ENCODE measurements at regions not wholly inside any gene's neighbourhood (a gene's known extent, or its start where the extent isn't known, plus 50 kb on each side); places are given as distances from the start of the nearest gene placed in this dataset.

GRCh38 chr3:153734777-153735551 is 386.2 kb upstream of the ARHGEF26 start:
- DNase-seq (ENCODE audit: low read depth, low spot score) (no peak), FAIRE-seq (no peak), ATAC-seq (no peak)
- Histone ChIP-seq H3K4me2 (ENCODE audit: control insufficient read depth, insufficient read depth) (no peak overlapping the region), H3K27me3 (replicated peaks in 1 of 2; ENCODE audit: control insufficient read depth in 2 of 2, insufficient read depth in 2 of 2, low read length in 1 of 2) (no peaks in the 10 kb centered on the region), H3K9ac (ENCODE audit: control insufficient read depth, insufficient read depth, low read length) (no peak overlapping the region), H4K20me1 (ENCODE audit: control insufficient read depth, insufficient read depth) (no peaks in the 10 kb centered on the region), H2AFZ (ENCODE audit: control insufficient read depth, low read depth, low read length) (no peak overlapping the region), H3K36me3 (ENCODE audit: control insufficient read depth in 2 of 2, insufficient read depth in 2 of 2, low read length in 1 of 2) (no peaks in the 10 kb centered on the region), H3K9me3 (replicated peaks; ENCODE audit: control insufficient read depth, insufficient read depth, low read length) (no peaks in the 10 kb centered on the region), H3K79me2 (ENCODE audit: control insufficient read depth, insufficient read depth, low read length) (no peaks in the 10 kb centered on the region), H3K27ac (ENCODE audit: control insufficient read depth, insufficient read depth) (no peak overlapping the region), H3K4me1 (ENCODE audit: control insufficient read depth, insufficient read depth, low read length) (no peaks in the 10 kb centered on the region), H3K4me3 (no peak overlapping the region)
- TF ChIP-seq RUNX3 (IDR thresholded peaks at IDR 0.05; ENCODE audit: low read length): no peak
- TF ChIP-seq, protein P1, sequence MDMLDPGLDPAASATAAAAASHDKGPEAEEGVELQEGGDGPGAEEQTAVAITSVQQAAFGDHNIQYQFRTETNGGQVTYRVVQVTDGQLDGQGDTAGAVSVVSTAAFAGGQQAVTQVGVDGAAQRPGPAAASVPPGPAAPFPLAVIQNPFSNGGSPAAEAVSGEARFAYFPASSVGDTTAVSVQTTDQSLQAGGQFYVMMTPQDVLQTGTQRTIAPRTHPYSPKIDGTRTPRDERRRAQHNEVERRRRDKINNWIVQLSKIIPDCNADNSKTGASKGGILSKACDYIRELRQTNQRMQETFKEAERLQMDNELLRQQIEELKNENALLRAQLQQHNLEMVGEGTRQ (IDR thresholded peaks at IDR 0.05; ENCODE audit: borderline replicate concordance, low read depth, low read length): no peak
- TF ChIP-seq ZNF24 (IDR thresholded peaks at IDR 0.05): no peak
- no peak for TF ChIP-seq ZNF622 (IDR thresholded peaks at IDR 0.05)
- no peak for TF ChIP-seq RELA (IDR thresholded peaks at IDR 0.05; ENCODE audit: borderline replicate concordance, partially characterized antibody)
- no peak for TF ChIP-seq E2F4 (IDR thresholded peaks at IDR 0.05; ENCODE audit: low read depth, low read length)
- no peak for TF ChIP-seq NBN (IDR thresholded peaks at IDR 0.05)
- no peak for TF ChIP-seq SUPT20H (IDR thresholded peaks at IDR 0.05; ENCODE audit: borderline replicate concordance, control insufficient read depth, low read depth, low read length)
- TF ChIP-seq, protein P2, sequence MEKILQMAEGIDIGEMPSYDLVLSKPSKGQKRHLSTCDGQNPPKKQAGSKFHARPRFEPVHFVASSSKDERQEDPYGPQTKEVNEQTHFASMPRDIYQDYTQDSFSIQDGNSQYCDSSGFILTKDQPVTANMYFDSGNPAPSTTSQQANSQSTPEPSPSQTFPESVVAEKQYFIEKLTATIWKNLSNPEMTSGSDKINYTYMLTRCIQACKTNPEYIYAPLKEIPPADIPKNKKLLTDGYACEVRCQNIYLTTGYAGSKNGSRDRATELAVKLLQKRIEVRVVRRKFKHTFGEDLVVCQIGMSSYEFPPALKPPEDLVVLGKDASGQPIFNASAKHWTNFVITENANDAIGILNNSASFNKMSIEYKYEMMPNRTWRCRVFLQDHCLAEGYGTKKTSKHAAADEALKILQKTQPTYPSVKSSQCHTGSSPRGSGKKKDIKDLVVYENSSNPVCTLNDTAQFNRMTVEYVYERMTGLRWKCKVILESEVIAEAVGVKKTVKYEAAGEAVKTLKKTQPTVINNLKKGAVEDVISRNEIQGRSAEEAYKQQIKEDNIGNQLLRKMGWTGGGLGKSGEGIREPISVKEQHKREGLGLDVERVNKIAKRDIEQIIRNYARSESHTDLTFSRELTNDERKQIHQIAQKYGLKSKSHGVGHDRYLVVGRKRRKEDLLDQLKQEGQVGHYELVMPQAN (conservative IDR thresholded peaks at IDR 0.05): no peak
- no peak for TF ChIP-seq SMAD5 (IDR thresholded peaks at IDR 0.05; ENCODE audit: low read depth)
- no peak for TF ChIP-seq HDAC6 (IDR thresholded peaks at IDR 0.05; ENCODE audit: unreplicated experiment)
- TF ChIP-seq ELK1 (IDR thresholded peaks at IDR 0.05; ENCODE audit: low read depth, low read length): no peak
- no peak for TF ChIP-seq RCOR1 (conservative IDR thresholded peaks at IDR 0.05; ENCODE audit: low read depth, low read length)
- no peak for TF ChIP-seq NR2F1 (conservative IDR thresholded peaks at IDR 0.05)
- no peak for TF ChIP-seq CBFB (IDR thresholded peaks at IDR 0.05; ENCODE audit: low read depth)
- no peak for TF ChIP-seq HDAC2 (IDR thresholded peaks at IDR 0.05)
- no peak for TF ChIP-seq PAX8 (IDR thresholded peaks at IDR 0.05)
- ChIA-PET SMC1A (ENCODE audit: uncharacterized antibody, unreplicated experiment) (no interaction called here), CTCF (no interaction called here), POLR2A (no interaction called here), RAD21 (ENCODE audit: unreplicated experiment) (no interaction called here)
- 35% methylated on average over 1 of the region's 1 CpG for WGBS (ENCODE audit: insufficient coverage, insufficient replicate concordance, low lambda C conversion rate, missing lambda C conversion rate)
- in situ Hi-C loops (cut with MboI): no loop called here
- no TSS peak for BruUV-seq (replicated peaks)
- intact Hi-C loops (cut with micrococcal nuclease; ENCODE audit: unreplicated experiment): no loop called here

Measured in GM12878 (cell line).